ENCODE measurements at regions not wholly inside any gene's neighbourhood (a gene's known extent, or its start where the extent isn't known, plus 50 kb on each side); places are given as distances from the start of the nearest gene placed in this dataset.

DNA sequence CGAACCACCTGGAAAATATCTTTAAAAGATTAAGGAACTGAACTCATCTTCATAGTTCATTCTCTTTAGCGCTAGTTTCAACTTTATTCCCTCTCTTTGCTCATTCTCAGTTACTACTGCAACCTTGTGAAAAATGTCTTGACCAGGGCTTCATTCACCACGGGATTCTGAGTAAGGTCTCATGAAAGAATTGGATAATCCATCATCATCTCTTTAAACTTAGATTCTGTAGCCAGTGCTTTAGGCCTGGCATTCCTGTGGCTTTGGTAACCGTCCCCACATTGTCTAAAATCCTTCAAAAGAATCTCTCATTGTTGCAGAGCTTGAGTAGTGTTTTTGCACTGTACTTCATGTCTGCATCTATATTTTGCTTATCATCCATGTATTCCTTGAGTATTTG lies 229.5 kb downstream of the ETAA1 start:
- DNase-seq: no peak

- no peak for DNase-seq
These were observed 230.5 kb downstream of the ETAA1 start for GRCh38 chr2:67627456-67628207.

GRCh38 chr2:67628892-67629291 lies 231.8 kb downstream of the ETAA1 start:
- no peak for DNase-seq

DNA sequence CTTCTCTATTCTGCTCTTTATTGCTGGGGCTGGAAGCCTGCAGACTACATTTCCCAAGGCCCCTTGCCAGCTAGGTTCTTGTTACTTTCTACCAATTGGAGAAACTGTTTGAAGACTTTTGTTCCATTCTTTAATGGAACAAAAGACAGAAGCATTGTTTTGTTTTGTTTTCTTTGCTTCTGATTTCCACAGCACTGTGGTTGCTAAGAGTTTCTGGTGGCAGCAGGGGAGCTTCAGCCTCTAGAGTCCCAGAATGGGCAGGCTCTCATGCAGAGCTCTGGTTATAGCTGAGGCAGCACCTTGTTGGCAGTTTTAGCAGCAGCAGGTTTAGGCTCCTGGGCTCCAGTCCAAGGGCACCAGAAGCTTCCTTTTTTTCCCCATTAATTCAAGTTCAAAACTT lies 234.3 kb downstream of the ETAA1 start:
- no peak for DNase-seq

DNA sequence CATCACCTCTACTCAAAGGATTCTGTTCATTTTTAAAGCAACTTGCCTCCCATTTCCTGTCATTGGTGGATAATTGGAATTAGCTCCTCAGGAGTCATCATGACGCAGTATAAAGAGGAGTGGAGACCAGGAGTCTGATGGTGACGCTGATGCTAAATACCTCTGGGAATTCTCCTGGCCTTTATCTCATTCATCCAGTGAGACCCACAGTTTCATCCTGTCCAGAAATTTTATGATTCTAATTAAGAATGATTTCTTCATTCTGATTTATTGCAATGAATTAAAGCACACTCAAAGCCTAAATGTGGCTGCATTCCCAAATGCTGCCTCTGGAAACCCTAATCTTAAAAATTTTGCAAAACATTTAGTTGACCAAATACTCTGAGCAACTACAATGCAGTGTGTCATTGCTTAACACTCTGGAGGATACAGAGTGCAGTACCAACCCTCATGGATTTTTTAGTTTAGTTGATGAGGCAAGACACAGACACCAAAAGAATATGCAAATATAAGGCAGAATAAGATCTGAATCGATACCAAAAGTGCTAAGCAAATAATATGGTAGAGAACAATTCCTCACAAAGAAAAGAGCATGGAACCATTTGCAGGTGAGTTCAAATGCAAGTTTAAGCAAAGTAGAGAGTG lies 236.2 kb downstream of the ETAA1 start:
- DNase-seq: no peak

DNA sequence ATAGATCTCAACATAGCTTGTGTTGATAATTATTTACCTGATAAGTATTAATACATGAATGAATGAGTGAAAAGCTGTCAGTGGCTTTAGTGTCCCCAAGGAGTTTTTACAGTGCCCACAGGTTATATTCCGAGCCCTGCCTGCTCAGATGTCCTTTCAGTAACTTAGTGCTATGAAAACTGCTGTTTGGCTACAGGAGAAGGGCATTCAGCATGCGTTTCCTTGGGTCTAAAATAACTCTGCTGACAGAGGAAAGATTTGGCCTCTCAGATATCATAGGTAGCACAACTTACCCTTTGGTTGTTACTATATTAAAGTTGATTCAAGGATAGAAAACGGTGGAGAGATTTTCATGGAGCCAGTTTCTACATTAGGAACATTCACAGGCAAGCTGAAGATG lies 241.0 kb downstream of the ETAA1 start:
- DNase-seq: no peak

DNA sequence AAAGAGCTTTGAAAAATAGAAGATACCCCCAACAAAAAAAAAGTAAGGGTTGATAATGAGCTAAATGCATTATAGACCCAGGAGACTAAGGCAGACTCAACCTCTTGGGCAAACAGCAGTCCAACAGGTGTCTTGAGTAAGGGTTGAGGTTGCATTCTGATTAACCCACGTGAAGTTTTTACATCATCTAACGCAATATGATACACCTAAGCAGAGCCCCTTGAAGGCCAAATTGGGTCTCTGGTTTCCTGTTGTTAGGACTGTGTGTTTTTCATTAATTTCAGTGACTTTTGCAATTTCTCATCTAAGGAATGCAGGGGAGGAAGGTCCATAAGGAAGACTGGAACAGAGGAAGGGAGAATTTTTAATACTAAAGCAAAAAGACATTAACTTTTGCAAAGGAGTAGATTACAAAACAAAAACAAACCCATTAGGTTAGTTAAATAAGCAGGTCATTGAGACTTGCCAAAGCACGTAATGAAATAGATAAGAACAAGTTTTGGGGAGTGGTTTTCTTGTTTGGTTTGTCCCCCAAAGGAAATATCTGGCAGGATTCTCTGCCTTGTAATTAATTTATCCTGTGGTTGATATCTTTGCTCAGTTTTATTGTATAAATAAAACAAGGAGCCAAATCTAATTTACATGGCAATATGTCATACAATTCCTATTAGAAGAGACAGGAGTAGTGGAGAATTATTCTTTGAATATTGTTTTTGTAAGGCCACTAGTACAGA lies 244.3 kb downstream of the ETAA1 start:
- no peak for DNase-seq

DNA sequence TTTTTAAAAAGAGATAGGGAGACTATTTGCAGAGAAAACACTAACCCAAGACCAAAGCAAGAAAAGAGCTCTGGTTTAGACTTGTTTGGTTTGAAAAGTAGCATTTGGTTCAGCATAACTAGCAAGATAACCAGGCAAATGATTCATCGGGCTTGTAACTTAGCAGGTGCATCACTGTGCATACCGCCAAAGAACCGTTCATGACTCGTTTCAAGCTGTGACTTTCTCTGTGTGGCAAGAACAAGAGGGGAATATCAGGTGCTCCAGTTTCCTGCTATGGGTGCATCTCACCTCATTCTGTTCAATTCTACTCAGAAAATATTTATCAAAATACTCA lies 244.9 kb downstream of the ETAA1 start:
- no peak for DNase-seq

- no peak for DNase-seq
These were observed 245.8 kb downstream of the ETAA1 start for GRCh38 chr2:67642961-67643360.

DNA sequence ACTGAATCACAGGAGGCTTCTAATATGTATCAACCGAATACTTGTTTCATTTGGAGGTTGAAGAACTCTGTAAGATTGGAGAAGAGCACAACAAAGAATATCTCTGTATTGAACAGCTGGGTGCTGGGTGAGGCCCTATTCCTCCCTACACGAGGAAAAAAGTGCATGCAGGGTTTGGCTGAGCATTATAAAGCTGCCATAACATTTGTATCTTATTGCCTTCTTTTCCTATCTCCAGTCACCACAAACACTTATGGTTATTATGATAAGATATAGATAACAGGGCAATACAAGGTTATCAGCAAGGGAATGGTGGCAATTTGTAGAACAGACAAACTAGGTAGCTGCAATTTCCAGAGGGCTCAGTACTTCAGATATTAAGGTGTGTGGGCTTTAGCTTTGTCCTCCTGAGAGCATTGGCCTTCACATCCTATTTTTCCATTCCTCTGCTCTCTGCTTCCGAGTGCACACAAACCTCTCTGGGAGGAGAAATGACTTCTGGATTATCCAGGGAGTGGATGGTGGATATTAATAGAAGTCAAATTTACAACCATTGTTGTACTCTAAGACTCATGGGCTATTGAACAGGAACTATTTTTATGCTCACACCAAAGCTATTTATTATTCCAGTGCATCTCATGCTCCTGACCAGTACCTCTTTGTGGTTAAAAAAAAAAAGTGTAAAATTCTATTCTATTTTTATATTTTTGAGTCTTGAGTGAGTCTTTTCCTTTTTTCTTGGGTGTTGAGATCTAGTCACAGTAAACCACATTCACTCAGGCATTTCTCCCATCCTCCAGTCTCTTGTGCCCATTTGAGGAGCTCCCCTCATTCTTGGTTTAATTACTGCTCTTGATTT lies 248.4 kb downstream of the ETAA1 start:
- no peak for DNase-seq

DNA sequence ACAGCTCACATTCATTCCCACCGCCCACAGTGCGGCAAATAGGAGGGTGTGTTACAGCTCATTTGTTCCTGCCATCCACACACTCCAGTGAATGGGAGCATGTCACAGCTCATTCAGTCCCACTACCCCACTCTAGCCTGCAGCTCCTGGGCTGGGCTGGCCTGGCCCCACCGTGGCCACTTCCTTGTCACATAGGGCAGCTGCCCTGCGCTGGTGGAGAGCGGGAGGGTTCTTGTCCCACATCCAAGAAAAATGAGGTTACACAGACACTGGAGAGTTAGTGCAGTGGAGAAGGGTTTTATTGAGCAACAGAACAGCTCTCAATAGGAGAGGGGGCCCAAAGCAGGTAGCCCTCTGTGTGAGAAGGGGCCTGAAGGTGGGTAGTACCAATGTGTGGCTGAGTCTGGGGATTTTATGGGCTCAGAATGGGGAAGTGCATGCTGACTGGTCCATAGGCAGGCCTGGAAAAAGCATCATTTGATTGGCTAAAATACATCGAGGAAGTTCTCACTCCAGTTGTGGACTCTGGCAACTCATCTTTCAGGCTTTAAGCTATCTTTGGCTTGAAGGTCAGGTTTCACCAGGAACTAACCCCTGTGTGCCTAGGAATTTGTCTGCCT lies 249.7 kb downstream of the ETAA1 start:
- no peak for DNase-seq

GRCh38 chr2:67649331-67650261 lies 252.5 kb downstream of the ETAA1 start:
- no peak for DNase-seq

DNA sequence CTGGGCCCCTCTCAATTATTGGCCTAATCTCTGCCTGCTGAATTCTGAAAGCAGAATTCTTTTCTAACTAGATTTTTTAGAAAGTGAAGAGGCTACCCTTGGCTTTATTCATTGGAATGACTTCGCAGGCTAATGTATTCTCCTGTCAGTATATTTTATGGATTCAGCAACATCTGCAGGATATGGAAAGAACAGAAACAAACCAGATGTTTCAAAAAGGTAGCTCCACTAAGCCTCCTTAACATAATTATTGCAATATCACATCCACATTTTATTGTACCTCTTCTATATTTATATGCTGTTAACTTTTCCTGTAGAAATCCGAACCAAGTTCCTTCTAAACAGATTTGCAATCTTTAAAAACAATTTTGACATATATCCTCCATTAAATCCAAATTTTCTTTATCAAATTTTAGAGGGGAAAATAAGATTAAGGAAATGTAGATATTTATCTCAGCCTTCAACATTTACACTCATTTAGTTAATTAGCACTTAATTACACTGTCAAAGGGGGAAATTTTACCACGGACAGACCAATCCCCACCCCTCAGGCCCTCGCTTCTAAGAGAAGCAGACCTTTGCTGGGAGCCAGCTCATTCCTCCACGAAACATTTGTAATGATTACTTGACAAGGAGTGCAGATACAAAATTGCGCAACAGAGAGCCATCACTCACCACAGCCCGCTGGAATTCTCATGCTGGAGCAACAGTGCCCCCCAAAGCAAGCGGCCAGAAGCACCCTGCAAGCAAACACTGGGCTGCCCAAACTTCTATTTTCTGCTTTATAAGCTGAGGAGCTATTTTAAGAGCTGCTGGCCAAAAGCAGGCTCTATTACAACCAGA lies 253.4 kb downstream of the ETAA1 start:
- no peak for DNase-seq

- DNase-seq: no peak
These were observed 254.4 kb downstream of the ETAA1 start for GRCh38 chr2:67651565-67651964.

- no peak for DNase-seq
These were observed 255.5 kb downstream of the ETAA1 start for GRCh38 chr2:67652679-67653078.

DNA sequence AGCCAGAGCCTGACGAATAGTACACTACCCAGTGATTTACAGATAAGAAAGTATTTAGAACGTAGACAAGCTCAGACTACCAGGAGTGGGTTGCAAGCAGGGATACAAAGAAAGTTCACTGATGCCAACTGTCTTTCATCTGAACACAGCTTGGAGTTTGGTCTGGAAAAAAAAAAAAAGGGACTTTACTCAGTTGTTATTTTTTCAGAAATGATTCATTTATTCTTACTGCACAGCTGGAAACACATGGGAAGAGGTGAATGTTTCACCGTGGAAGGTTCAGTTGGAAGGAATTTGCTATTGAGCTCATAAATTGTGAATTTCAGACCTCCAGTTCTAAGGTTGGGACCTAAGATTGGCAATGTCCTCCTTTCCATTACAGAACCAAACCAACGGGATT lies 259.7 kb downstream of the ETAA1 start:
- no peak for DNase-seq

DNA sequence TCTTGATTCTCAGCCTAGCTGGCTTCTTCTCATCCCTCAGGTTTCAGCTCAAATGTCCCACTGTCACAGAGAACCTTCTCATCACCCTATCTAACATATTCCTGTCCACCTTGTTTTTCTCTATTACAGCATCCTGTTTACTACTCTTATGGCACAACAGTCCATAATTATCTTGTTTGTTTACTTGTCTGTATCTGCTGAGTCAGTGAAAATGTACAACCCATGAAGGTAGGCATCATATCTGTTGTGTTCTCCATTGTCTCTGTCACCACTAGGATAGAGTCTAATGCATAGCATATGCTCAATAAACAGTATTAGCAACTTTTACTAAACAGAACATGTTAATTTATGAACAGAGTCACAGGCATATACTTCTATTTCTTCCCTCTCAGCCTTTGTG lies 261.7 kb downstream of the ETAA1 start:
- no peak for DNase-seq

- DNase-seq: no peak
These were observed 263.0 kb downstream of the ETAA1 start for GRCh38 chr2:67660015-67660602.

DNA sequence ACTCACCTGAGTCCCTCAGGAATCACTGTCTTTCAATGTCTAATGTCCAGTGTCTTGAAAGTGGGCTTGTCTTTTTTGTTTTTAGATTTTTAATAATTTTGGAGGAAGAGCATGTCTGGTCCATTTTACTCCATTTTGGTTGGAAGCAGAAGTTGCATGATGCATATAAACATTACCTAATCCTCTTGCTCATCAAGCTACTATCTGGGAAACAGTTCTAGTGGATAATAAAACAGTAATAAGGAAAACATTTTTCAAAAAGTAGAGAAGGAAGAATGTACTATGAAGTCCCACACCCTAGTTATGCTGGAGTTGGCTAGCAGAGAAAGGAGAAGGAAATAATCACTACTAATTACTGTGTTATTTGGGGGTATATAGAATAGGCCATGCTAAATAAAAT lies 263.7 kb downstream of the ETAA1 start:
- DNase-seq: no peak

GRCh38 chr2:67662222-67662621 lies 265.1 kb downstream of the ETAA1 start:
- DNase-seq: no peak
